GM12878 (cell line): ENCODE measurements at regions not wholly inside any gene's neighbourhood (a gene's known extent, or its start where the extent isn't known, plus 50 kb on each side); places are given as distances from the start of the nearest gene placed in this dataset.

Experiments
- ATAC-seq: fragments of 200-7000 bp; cut with Tn5 transposase; 3 replicates; pipeline ENCODE4 v1.9.1; 2020; ENCODE audit warnings: mild to moderate bottlenecking, moderate library complexity
- BruUV-seq: library from RNA; stranded (reverse); fragments of 400-500 nt; replicated peaks from 2 replicates; lab custom pipeline; 2021; lab: Mats Ljungman, UMichigan
- CTCF ChIA-PET: fragments of 300-600 bp; sonication (Branson Sonifier 250); formaldehyde crosslinking; extraction: SDS; loops from one replicate; lab custom pipeline; 2021; ENCODE audit warnings: inconsistent platforms; lab: Yijun Ruan, JAX
- POLR2A ChIA-PET: fragments of 350-600 bp; formaldehyde crosslinking; extraction: SDS; loops from one replicate; lab custom pipeline; 2021; ENCODE audit warnings: inconsistent platforms; lab: Charles Lee
- RAD21 ChIA-PET: fragments of 300-600 bp; sonication (Branson Sonifier 250); formaldehyde crosslinking; loops from one replicate; lab custom pipeline; 2023; ENCODE audit warnings: antibody characterized with exemption; ENCODE audit not compliant: unreplicated experiment; lab: Charles Lee
- SMC1A ChIA-PET: fragments of 300-600 bp; sonication (Branson Sonifier 250); formaldehyde crosslinking; loops from one replicate; lab custom pipeline; 2023; ENCODE audit not compliant: unreplicated experiment, uncharacterized antibody; lab: Charles Lee
- DNase-seq: peaks from one replicate; pipeline ENCODE4 v3.0.0-alpha.2; 2011; ENCODE audit warnings: low read depth, low spot score
- FAIRE-seq: peaks from 3 replicates; lab custom pipeline; 2011; peaks lifted over from hg19 to GRCh38; lab: Jason Lieb, UNC
- H2AFZ ChIP-seq: 2 replicates; pipeline ENCODE4 v1.6.0; 2011; ENCODE audit warnings: low read depth, low read length, control low read depth; ENCODE audit not compliant: control insufficient read depth
- H3K27ac ChIP-seq: 2 replicates; pipeline ENCODE4 v1.5.1; 2011; ENCODE audit warnings: control low read depth; ENCODE audit not compliant: control insufficient read depth, insufficient read depth
- H3K27me3 ChIP-seq, 2 experiments: replicated peaks in 1 of 2; 2 replicates each; pipeline versions ENCODE4 v1.6.0 to v1.6.1; 2011; ENCODE audit warnings: low read length in 1 of 2; ENCODE audit not compliant: control insufficient read depth in 2 of 2, insufficient read depth in 2 of 2
- H3K36me3 ChIP-seq, 2 experiments: 2 replicates each; pipeline ENCODE4 v1.5.1; 2011; ENCODE audit warnings: low read length in 1 of 2; ENCODE audit not compliant: control insufficient read depth in 2 of 2, insufficient read depth in 2 of 2
- H3K4me1 ChIP-seq: 2 replicates; pipeline ENCODE4 v1.6.1; 2011; ENCODE audit warnings: mild to moderate bottlenecking, low read length, moderate library complexity, mixed read lengths; ENCODE audit not compliant: control insufficient read depth, insufficient read depth
- H3K4me2 ChIP-seq: 2 replicates; pipeline ENCODE4 v1.6.0; 2011; ENCODE audit warnings: control low read depth; ENCODE audit not compliant: control insufficient read depth, insufficient read depth
- H3K4me3 ChIP-seq: fragments of 200-600 bp; sonication (generic); 2 replicates; pipeline ENCODE4 v1.5.1; 2016
- H3K79me2 ChIP-seq: 2 replicates; pipeline ENCODE4 v1.6.0; 2011; ENCODE audit warnings: low read length; ENCODE audit not compliant: control insufficient read depth, insufficient read depth
- H3K9ac ChIP-seq: 2 replicates; pipeline ENCODE4 v1.8.0; 2011; ENCODE audit warnings: low read length, control low read depth, mixed read lengths; ENCODE audit not compliant: control insufficient read depth, insufficient read depth
- H3K9me3 ChIP-seq: replicated peaks from 3 replicates; pipeline ENCODE4 v1.5.1; 2011; ENCODE audit warnings: mild to moderate bottlenecking, low read length; ENCODE audit not compliant: control insufficient read depth, insufficient read depth
- H4K20me1 ChIP-seq: 2 replicates; pipeline ENCODE4 v1.6.0; 2011; ENCODE audit not compliant: control insufficient read depth, insufficient read depth
- BCL11A ChIP-seq: IDR thresholded peaks from 2 replicates; pipeline ENCODE4 v1.6.1; 2011; ENCODE audit warnings: low read depth, low read length
- CBX3 ChIP-seq: fragments of 200-600 bp; sonication (generic); IDR thresholded peaks from 2 replicates; pipeline ENCODE4 v1.6.1; 2016; ENCODE audit warnings: low read depth, borderline replicate concordance
- CHD4 ChIP-seq: fragments of 200-600 bp; sonication (generic); IDR thresholded peaks from 2 replicates; pipeline ENCODE4 v1.6.1; 2016; ENCODE audit warnings: mild to moderate bottlenecking
- CREB1 ChIP-seq: IDR thresholded peaks from 2 replicates; pipeline ENCODE4 v1.6.1; 2012; ENCODE audit warnings: low read depth, mild to moderate bottlenecking, inconsistent platforms
- HDAC2 ChIP-seq: fragments of 200-600 bp; sonication (generic); IDR thresholded peaks from 2 replicates; pipeline ENCODE4 v1.6.1; 2017
- NFIC ChIP-seq: IDR thresholded peaks from 2 replicates; pipeline ENCODE4 v1.6.1; 2012; ENCODE audit warnings: low read depth, mild to moderate bottlenecking, inconsistent platforms, low read length, moderate library complexity
- NFXL1 ChIP-seq: fragments of 450-650 bp; IDR thresholded peaks from 2 replicates; pipeline ENCODE4 v1.6.1; 2017; ENCODE audit warnings: antibody characterized with exemption, mild to moderate bottlenecking, borderline replicate concordance
- NFYA ChIP-seq: IDR thresholded peaks from 2 replicates; pipeline ENCODE4 v1.6.1; 2011; ENCODE audit warnings: low read depth, mild to moderate bottlenecking, low read length, improper control_type of control experiment, borderline replicate concordance
- NR2F1 ChIP-seq: fragments of 450-650 bp; conservative IDR thresholded peaks from 2 replicates; pipeline ENCODE4 v1.6.1; 2017; ENCODE audit warnings: mild to moderate bottlenecking
- PML ChIP-seq: IDR thresholded peaks from 2 replicates; pipeline ENCODE4 v1.6.1; 2012; ENCODE audit warnings: low read length, inconsistent platforms
- SMAD1 ChIP-seq: fragments of 450-650 bp; IDR thresholded peaks from 2 replicates; pipeline ENCODE4 v1.6.1; 2018; ENCODE audit warnings: mild to moderate bottlenecking, low read depth; ENCODE audit not compliant: partially characterized antibody
- SREBF1 ChIP-seq: IDR thresholded peaks from 2 replicates; pipeline ENCODE4 v1.6.1; 2012; ENCODE audit warnings: mild to moderate bottlenecking, low read length
- WGBS: methylation state at CpG from one replicate; pipeline ENCODE4 v1.1.6; 2016; ENCODE audit warnings: low lambda C conversion rate; ENCODE audit not compliant: insufficient replicate concordance, insufficient coverage; ENCODE audit errors: missing lambda C conversion rate; 5-methylcytosine and 5-hydroxymethylcytosine counted together
- in situ Hi-C: fragments of 300-500 bp; cut with MboI; formaldehyde crosslinking; loops from 9 replicates; pipeline ENCODE4 v1.14.3; 2018; ENCODE audit warnings: mixed read lengths
- intact Hi-C: fragments of 100-400 bp; cut with micrococcal nuclease; formaldehyde crosslinking; loops from one replicate; pipeline ENCODE4 v1.14.2; 2022; ENCODE audit not compliant: unreplicated experiment
- TF ChIP-seq, protein P1 (sequence below): IDR thresholded peaks from 2 replicates; pipeline ENCODE4 v1.6.1; 2012; ENCODE audit warnings: low read depth, low read length, improper control_type of control experiment

DNA sequence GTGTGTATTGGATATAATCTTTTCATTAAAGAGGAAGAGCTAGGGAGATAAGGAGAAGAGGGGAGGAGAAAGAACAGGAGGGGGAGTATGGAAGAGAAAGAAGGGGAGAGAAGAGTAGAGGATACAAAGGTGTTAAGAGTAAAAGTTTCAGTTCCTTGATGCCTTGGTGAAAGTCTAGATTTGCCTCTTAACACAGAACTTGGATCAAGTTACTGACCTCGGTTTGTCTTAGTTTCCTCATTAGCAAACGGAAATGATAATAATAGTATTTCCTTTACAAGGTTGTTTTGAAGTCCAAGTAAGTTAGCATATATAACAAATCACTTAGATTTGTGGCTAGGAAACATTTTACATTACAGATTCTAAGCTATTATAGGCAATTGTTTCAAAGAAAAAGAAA is 287.1 kb downstream of the PPARGC1A start:
- no peak for DNase-seq
- ATAC-seq = no peak
- no TSS peak for BruUV-seq
- Histone ChIP-seq H3K79me2 (no peaks in the 10 kb centered on the region), H3K9ac (no peak overlapping the region), H3K27me3 (no peaks in the 10 kb centered on the region), H3K4me1 (no peaks in the 10 kb centered on the region), H3K4me3 (no peak overlapping the region), H3K9me3 (no peaks in the 10 kb centered on the region), H4K20me1 (no peaks in the 10 kb centered on the region), H3K36me3 (no peaks in the 10 kb centered on the region), H3K4me2 (no peak overlapping the region), H3K27ac (no peak overlapping the region), H2AFZ (no peak overlapping the region)
- CTCF ChIA-PET = no interaction called here
- TF ChIP-seq, protein P1, sequence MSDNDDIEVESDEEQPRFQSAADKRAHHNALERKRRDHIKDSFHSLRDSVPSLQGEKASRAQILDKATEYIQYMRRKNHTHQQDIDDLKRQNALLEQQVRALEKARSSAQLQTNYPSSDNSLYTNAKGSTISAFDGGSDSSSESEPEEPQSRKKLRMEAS = no peak
- TF ChIP-seq CHD4 (no peak), BCL11A (no peak), SMAD1 (no peak), CBX3 (no peak), NFYA (no peak), NFIC (no peak), HDAC2 (no peak), SREBF1 (no peak), PML (no peak), NR2F1 (no peak), CREB1 (no peak), NFXL1 (no peak)
- in situ Hi-C loops = no loop called here
- intact Hi-C loops = no loop called here
- WGBS = 18% methylated on average over 2 of the region's 2 CpGs
- RAD21 ChIA-PET = no interaction called here
- POLR2A ChIA-PET = no interaction called here
- SMC1A ChIA-PET = no interaction called here
- FAIRE-seq = no peak
